Left renal pelvis (tissue), 4 donors: ENCODE measurements at regions not wholly inside any gene's neighbourhood (a gene's known extent, or its start where the extent isn't known, plus 50 kb on each side); places are given as distances from the start of the nearest gene placed in this dataset.

Experiments
- DNase-seq, 4 donors: peaks; one replicate each; pipeline ENCODE4 v3.0.0-alpha.2; 2013; ENCODE audit warnings: low read depth in 4 of 4, low spot score in 3 of 4

DNA sequence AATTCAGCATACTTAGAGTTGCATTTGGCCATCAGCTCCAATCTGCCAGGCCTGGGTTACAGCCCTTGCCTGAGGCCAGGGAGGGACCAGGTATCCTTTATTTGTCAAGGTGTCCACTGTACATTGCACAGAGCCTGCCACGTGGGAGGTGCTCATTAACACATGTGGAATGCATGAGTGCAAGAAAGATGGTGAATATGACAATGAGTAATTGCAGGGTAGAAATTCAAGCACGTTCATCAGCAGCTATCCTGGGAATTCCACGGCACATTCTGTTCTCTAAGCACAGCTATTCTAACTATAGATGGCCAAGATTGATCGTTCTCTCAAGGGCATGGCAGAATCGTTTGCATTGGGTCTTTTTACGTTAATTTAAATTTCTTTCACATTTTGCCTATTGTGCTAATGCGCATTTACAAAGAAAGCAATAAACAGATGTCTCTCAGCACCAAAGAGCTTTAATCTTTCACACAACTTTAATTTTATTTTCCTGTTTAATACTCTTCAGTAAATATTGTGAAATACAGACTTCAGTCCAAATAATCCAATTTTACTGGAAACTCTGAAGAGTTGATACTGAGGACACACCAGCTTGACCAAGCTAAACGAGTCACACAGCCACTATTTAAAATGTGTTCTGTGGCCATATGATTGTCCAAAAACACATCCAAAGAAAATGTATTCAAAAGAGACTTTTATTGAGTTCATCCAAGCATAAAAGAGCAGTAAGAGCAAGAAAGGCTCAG lies 1025.7 kb upstream of the TMEM132C start:
- no peak for DNase-seq

DNA sequence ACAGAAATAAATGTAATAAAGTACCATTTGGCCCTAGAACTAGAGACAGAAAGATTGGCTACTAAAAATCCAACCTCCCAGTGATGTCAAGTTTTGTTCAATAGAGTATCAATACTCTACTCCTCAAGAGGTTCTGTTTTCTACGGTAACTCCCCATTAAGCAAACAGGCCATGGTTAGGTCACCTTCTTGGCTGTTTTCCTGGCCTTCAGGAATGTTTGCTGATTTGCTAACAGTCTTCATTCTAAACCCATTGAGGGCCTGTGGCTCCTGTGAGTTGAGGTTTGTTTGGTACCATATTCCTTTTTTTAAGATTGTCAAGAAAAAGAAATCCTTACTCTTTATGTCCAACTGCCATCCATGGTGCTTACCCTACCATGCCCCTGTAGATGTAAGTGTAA lies 1022.0 kb upstream of the TMEM132C start:
- DNase-seq, result no peak

- no peak for DNase-seq
These were observed 1021.5 kb upstream of the TMEM132C start for GRCh38 chr12:127245437-127245836.

GRCh38 chr12:127247937-127248336 lies 1019.0 kb upstream of the TMEM132C start:
- DNase-seq, result no peak

DNA sequence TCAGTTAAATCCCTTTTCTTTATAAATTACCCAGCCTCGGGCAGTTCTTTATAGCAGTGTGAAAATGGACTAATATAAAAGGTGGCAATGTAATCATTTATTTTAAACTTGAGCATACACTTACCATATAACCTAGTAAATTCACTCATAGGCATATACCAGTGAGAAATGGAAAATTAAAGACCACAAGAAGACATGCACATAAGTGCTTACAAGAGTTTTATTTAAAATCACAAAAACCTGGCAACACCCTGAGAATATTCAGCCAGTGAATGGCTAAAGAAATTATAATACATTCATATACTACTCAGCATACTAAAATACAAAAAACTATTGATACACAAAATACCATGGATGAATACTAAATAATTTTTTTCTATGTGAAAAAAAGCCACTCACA lies 1017.5 kb upstream of the TMEM132C start:
- no peak for DNase-seq

DNA sequence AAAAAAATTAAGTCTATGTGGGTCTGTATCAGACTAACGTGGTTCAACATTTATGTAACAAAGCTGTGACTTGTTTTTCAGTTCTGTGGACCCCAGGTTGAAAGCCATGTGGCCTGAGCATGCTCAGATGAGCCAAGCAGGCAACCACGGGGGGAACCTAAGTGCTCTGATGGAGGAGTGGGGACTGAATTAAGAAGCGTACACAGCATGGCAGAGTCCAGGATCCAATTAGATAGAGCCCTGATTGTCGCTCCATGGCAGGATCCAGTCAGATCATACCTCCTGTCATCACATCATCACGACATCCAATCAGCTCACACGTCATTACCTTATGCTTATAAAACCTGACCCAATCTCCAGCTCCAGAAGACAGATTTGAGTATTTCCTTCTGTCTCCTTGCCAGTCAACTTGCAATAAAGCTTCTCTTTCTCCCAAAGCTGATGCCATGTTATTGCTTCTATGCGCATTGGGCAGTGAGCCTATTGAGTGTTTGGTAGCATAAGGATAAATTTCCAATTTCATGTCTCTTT lies 1013.1 kb upstream of the TMEM132C start:
- DNase-seq, result no peak

- no peak for DNase-seq
These were observed 1012.5 kb upstream of the TMEM132C start for GRCh38 chr12:127254420-127254955.

- no peak for DNase-seq
These were observed 1009.5 kb upstream of the TMEM132C start for GRCh38 chr12:127257366-127257935.

DNA sequence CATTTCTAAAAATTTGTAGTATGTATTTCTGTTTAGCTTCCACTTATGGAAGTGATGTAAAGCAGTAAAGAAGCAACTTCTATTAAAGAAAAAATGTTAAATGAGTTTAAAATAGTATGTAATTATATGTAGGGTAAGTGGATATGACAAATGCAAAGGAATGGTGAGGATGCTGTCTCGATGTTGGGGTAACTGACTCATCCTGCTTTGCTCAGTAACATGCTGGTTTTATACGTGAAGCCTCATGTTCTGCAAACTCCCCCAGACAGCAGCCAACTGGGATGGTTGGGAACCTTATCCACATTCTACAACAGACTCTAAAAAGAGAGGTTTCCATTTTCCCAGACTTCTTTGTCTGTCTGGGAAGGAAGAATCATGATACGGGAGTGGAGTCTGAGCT lies 1006.4 kb upstream of the TMEM132C start:
- DNase-seq, result no peak

DNA sequence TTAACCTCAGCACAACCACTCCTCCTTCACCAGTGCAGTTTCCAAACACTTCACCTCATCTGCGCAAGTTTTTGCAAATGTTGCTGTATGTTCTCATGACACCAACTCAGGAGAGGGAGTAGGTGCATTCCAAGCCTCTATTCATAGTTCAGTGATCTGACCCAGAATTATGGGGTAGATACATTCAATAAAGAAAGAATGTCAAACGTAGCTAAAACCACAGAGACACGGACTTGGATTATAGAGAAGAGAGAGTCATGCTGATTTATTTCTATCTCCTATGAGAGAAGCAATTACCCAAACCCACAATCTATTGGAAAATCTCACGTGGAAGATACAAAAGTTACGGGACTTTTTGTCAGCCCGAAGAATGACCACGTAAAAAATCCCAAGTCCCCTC lies 1006.0 kb upstream of the TMEM132C start:
- no peak for DNase-seq

DNA sequence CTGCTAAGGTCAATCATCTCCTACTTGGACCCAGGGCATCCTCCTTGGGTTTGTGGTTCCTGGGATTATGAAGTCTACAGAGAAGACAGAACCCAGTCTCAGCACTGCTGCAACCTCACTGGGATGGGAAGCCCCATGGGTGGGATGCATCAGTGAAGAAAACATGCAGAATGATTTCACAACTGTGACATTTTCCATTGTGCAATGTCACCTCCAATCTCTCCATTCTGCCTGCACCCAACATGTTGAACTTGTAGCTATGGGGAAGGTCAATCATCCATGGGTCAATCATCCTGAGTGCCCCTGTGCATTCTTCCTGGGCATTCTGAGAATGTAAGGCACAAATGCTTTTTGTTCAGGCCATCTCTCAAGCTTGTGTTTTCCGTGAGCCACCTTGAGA lies 1004.4 kb upstream of the TMEM132C start:
- no peak for DNase-seq

GRCh38 chr12:127263621-127264020 lies 1003.3 kb upstream of the TMEM132C start:
- no peak for DNase-seq

GRCh38 chr12:127267128-127267527 lies 999.8 kb upstream of the TMEM132C start:
- no peak for DNase-seq

GRCh38 chr12:127268213-127268612 lies 998.8 kb upstream of the TMEM132C start:
- no peak for DNase-seq

DNA sequence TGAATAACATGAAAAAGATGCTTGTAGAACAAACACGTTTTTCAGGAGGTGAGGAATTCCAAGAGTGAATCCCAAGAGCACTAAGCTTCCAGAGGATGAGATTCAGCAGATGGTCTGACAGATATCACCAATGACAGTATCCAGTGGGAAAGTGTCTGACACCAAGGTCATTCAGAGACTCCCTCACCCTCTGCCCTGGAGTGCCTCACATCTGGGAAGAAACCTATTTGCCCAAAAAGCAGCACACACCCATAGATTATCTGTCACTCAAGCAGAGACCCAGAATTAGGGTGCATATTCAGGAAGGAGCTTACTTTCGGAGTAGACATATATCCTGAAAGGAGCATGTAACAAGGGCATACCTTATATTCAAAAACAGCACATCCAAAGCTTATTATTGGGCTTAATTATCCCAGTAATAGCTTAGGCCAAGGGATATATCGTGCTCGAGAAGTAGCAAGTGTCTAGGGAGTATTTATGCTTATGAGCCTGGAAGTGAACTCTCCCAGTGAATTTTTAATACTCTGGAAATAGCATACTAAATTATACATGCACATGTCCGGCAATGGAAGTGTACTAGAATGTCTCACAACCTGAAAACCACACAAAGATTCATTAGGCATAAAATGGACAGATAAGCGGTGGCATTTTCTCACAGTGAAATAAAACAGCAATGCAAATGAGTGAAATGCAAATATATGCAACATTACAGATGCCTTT lies 998.1 kb upstream of the TMEM132C start:
- no peak for DNase-seq

DNA sequence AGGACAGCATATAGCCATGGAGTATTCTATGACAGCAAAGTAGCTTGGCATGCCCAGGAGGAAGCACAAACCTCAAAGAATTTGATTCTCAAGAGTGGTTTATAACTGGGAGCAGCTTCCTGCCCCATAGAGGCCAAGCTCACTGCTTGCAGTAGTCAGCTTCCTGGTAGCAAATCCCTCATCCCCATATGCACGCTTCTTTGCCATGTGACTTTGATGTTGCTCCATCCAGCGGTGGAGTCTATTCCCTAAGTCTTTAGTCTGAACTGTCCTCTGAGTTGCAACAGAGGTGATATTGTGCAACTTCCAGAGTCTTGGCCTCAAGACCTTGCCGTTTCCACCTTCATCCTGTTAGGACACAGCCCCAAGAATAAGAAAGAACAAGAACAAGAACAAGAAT lies 996.8 kb upstream of the TMEM132C start:
- DNase-seq, result no peak

GRCh38 chr12:127271776-127272175 lies 995.2 kb upstream of the TMEM132C start:
- DNase-seq, result no peak

DNA sequence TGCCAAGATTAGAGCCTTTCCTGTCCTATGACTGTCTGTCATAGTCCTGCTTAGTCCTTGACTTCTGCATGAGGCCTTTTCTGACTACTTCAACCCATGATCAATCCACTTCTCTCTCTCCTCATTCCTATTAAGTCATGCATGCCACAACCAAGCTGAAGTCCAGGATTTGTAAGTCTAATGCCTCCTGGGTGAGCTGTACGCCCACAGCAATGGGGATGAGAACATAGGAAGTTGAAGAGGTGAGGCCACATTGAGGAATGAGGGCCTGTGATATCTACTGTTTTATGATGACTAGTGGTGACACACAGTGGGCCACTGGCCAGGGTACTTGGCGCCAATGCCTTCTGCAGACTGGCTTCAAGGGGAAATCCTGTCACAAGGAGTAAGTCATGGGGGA lies 994.1 kb upstream of the TMEM132C start:
- no peak for DNase-seq

- DNase-seq, result no peak
These were observed 993.3 kb upstream of the TMEM132C start for GRCh38 chr12:127273626-127274025.

DNA sequence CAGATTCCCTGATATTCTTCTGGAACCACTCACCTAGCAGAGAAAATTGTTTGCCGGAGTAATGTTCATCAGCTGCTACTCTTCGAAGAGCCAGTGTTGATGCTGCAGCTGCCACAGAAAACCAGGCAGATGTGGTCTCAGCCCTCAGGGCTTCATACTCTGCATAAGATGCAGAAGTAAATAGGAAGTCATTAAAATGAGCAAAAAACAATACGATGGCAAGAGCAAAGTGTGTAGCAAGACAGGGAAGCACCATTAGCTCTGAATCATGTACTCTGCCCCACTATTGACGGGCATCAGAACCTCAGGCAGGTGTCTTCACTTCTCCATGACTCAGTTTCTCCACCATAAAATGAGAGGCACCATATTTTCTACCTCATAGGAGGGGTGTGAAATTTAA lies 991.6 kb upstream of the TMEM132C start:
- DNase-seq, result no peak

GRCh38 chr12:127277882-127278281 lies 989.1 kb upstream of the TMEM132C start:
- DNase-seq, result no peak

GRCh38 chr12:127278351-127278750 lies 988.6 kb upstream of the TMEM132C start:
- no peak for DNase-seq
